ENCODE measurements at regions not wholly inside any gene's neighbourhood (a gene's known extent, or its start where the extent isn't known, plus 50 kb on each side); places are given as distances from the start of the nearest gene placed in this dataset.

- Histone ChIP-seq H2AFZ (ENCODE audit: low read length) (no peak overlapping the region), H3K9ac (replicated peaks in 1 of 4; ENCODE audit: extremely low read depth in 1 of 4, low read depth in 3 of 4, low read length in 3 of 4) (no peak overlapping the region)
- POLR2A ChIA-PET (ENCODE audit: partially characterized antibody), result no interaction called here
Measured at GRCh38 chr11:112613051-112613972, 347.9 kb upstream of the NCAM1 start.

More at GRCh38 chr11:112613051-112613972, 347.9 kb upstream of the NCAM1 start:
- Histone ChIP-seq H2BK20ac (ENCODE audit: low read length) (no peak overlapping the region), H4K8ac (ENCODE audit: extremely low read depth, insufficient read depth, low read length) (no peak overlapping the region), H3K4ac (replicated peaks; ENCODE audit: insufficient read length, low read depth, low read length) (no peak overlapping the region), H3K4me1 (replicated peaks in 1 of 4; ENCODE audit: control insufficient read depth in 3 of 4, insufficient read depth in 4 of 4, low read length in 3 of 4) (peaks cover 0 to 10% (median 0%) of the 10 kb centered on the region in 4 experiments; a peak in 3 of 7 replicates), H3K14ac (ENCODE audit: insufficient read length) (no peak overlapping the region), H3K36me3 (ENCODE audit: control insufficient read depth in 2 of 4, insufficient read depth in 4 of 4, low read length in 3 of 4) (no peaks in the 10 kb centered on the region), H3K79me2 (ENCODE audit: control insufficient read depth in 1 of 2, insufficient read depth in 2 of 2, low read length in 2 of 2) (no peaks in the 10 kb centered on the region), H3K4me3 (ENCODE audit: extremely low read depth in 1 of 4, insufficient read depth in 2 of 4, low read depth in 3 of 4, low read length in 4 of 4) (no peak overlapping the region), H2BK12ac (ENCODE audit: low read depth, low read length) (no peak overlapping the region; the same call in 1 of the 2 replicates), H4K5ac (ENCODE audit: insufficient read length, low read depth, low read length) (no peak overlapping the region), H3K27ac (ENCODE audit: low read depth, low read length) (no peak overlapping the region), H4K91ac (replicated peaks; ENCODE audit: insufficient read length, low read length) (no peak overlapping the region), H3K56ac (replicated peaks; ENCODE audit: insufficient read length, low read depth, low read length) (no peak overlapping the region), H4K20me1 (replicated peaks in 1 of 2; ENCODE audit: control insufficient read depth in 1 of 2, insufficient read depth in 2 of 2, low read length in 2 of 2) (no peaks in the 10 kb centered on the region), H2BK120ac (replicated peaks; ENCODE audit: low read depth, low read length) (no peak overlapping the region), H2BK15ac (ENCODE audit: low read length) (no peak overlapping the region), H2AK5ac (ENCODE audit: low read depth, low read length) (no peak overlapping the region), H3K23me2 (ENCODE audit: low read depth, low read length) (no peaks in the 10 kb centered on the region), H3K9me3 (ENCODE audit: insufficient read depth in 2 of 2, low read depth in 1 of 2, low read length in 1 of 2) (no peaks in the 10 kb centered on the region), H3K27me3 (replicated peaks in 1 of 4; ENCODE audit: control insufficient read depth in 3 of 4, extremely low read depth in 1 of 4, insufficient read depth in 3 of 4, low read length in 3 of 4) (no peaks in the 10 kb centered on the region), H3K79me1 (ENCODE audit: low read depth, low read length) (no peaks in the 10 kb centered on the region), H3K4me2 (ENCODE audit: insufficient read depth in 1 of 2, low read depth in 2 of 2, low read length in 2 of 2) (no peak overlapping the region), H3K23ac (ENCODE audit: insufficient read length) (no peak overlapping the region), H2BK5ac (ENCODE audit: low read depth, low read length) (no peak overlapping the region), H3K18ac (ENCODE audit: extremely low read depth, low read length) (no peak overlapping the region)
- no peak for TF ChIP-seq KDM5A (IDR thresholded peaks at IDR 0.05; ENCODE audit: low read length)
- TF ChIP-seq CEBPB (IDR thresholded peaks at IDR 0.05; ENCODE audit: low read depth, low read length), result no peak
- no peak for TF ChIP-seq POLR2A (IDR thresholded peaks at IDR 0.05; ENCODE audit: control extremely low read depth in 1 of 2, low read depth in 2 of 2, low read length in 2 of 2)
- TF ChIP-seq SAP30 (IDR thresholded peaks at IDR 0.05; ENCODE audit: insufficient read depth, insufficient replicate concordance, low read length), result no peak
- TF ChIP-seq EP300 (IDR thresholded peaks at IDR 0.05; ENCODE audit: borderline replicate concordance in 1 of 2, low read depth in 2 of 2, low read length in 2 of 2), result no peak
- no peak for TF ChIP-seq ZNF274 (IDR thresholded peaks at IDR 0.05; ENCODE audit: borderline replicate concordance, extremely low read depth, low read length)
- no peak for TF ChIP-seq GTF2F1 (IDR thresholded peaks at IDR 0.05; ENCODE audit: borderline replicate concordance, low read depth, low read length)
- CTCF ChIA-PET (ENCODE audit: partially characterized antibody), result interaction anchor here (0.6 to 1.4 kb wide), 4 partner anchors 17 to 82 kb away, joined by 3 to 4 read pairs (median 3); no protein-coding TSS in a partner anchor
- 92% methylated on average over 8 of the region's 8 CpGs; no CpG with 5 or more reads in 1 of the 2 experiments for WGBS, 2 experiments (ENCODE audit: extremely low coverage in 1 of 2, insufficient coverage in 1 of 2, insufficient read length in 1 of 2, insufficient replicate concordance in 2 of 2, low coverage in 1 of 2, low lambda C conversion rate in 2 of 2, missing lambda C conversion rate in 1 of 2)
- FAIRE-seq (no peak), DNase-seq (ENCODE audit: low read depth in 1 of 2, low spot score in 2 of 2) (no peak)

Data from H1 (cell line).